SU-DHL-6 (cell line): ENCODE measurements at regions not wholly inside any gene's neighbourhood (a gene's known extent, or its start where the extent isn't known, plus 50 kb on each side); places are given as distances from the start of the nearest gene placed in this dataset.

ENCODE experiments used
- H2AFZ ChIP-seq: fragments of 200-600 bp; sonication (generic); 2 replicates; pipeline ENCODE4 v1.6.1; 2014; ENCODE audit warnings: low read depth, mild to moderate bottlenecking, moderate library complexity, mixed read lengths, antibody characterized with exemption, low read length; ENCODE audit not compliant: severe bottlenecking
- H3F3A ChIP-seq: fragments of 200-600 bp; shearing (Covaris generic); 2 replicates; pipeline ENCODE4 v1.6.0; 2016; ENCODE audit warnings: antibody characterized with exemption, mild to moderate bottlenecking; ENCODE audit not compliant: insufficient read depth
- H3K27ac ChIP-seq: fragments of 200-600 bp; sonication (generic); 2 replicates; pipeline ENCODE4 v1.5.1; 2016; ENCODE audit warnings: low read depth, mild to moderate bottlenecking, low read length, moderate library complexity, mixed read lengths
- H3K27me3 ChIP-seq: fragments of 200-600 bp; sonication (generic), shearing (Covaris generic); 2 replicates; pipeline ENCODE4 v1.6.0; 2014; ENCODE audit warnings: mild to moderate bottlenecking, low read length
- H3K36me3 ChIP-seq: fragments of 200-600 bp; sonication (generic); 2 replicates; pipeline ENCODE4 v1.6.1; 2014; ENCODE audit warnings: mild to moderate bottlenecking, low read length, mixed read lengths
- H3K4me2 ChIP-seq: fragments of 300-600, 200-600 bp; shearing (Covaris generic), sonication (generic); 2 replicates; pipeline ENCODE4 v1.6.0; 2014; ENCODE audit warnings: low read length, low read depth, mild to moderate bottlenecking; ENCODE audit not compliant: poor library complexity, severe bottlenecking
- H3K4me3 ChIP-seq: fragments of 200-600 bp; sonication (generic); 2 replicates; pipeline ENCODE4 v1.5.1; 2014; ENCODE audit warnings: antibody characterized with exemption, low read length, mild to moderate bottlenecking, mixed read lengths; ENCODE audit not compliant: insufficient read depth, poor library complexity, severe bottlenecking
- H3K79me2 ChIP-seq: fragments of 200-600 bp; sonication (generic); 2 replicates; pipeline ENCODE4 v1.6.1; 2014; ENCODE audit warnings: mild to moderate bottlenecking, low read length, moderate library complexity; ENCODE audit not compliant: insufficient read depth
- H3K9ac ChIP-seq: fragments of 200-600 bp; sonication (generic); 2 replicates; pipeline ENCODE4 v1.7.0; 2014; ENCODE audit warnings: mild to moderate bottlenecking, low read length
- H3K9me2 ChIP-seq: fragments of 200-600 bp; sonication (generic); replicated peaks from 2 replicates; pipeline ENCODE4 v1.6.1; 2014; ENCODE audit warnings: low read length; ENCODE audit not compliant: insufficient read depth
- H3K9me3 ChIP-seq: fragments of 200-600 bp; sonication (generic); 2 replicates; pipeline ENCODE4 v1.6.1; 2014; ENCODE audit warnings: low read length, mixed read lengths; ENCODE audit not compliant: insufficient read depth
- H4K20me1 ChIP-seq: fragments of 200-600 bp; sonication (generic); 2 replicates; pipeline ENCODE4 v1.6.1; 2014; ENCODE audit warnings: low read depth, mild to moderate bottlenecking, antibody characterized with exemption, low read length, moderate library complexity, mixed read lengths
- CTCF ChIP-seq: fragments of 200-600 bp; sonication (generic); IDR thresholded peaks from one replicate; pipeline ENCODE4 v1.5.1; 2017; ENCODE audit warnings: antibody characterized with exemption, mild to moderate bottlenecking, low read length, moderate library complexity; ENCODE audit not compliant: insufficient read depth, poor library complexity, severe bottlenecking
- EZH2phosphoT487 ChIP-seq: fragments of 200-600 bp; sonication (generic), shearing (Covaris generic); conservative IDR thresholded peaks from 2 replicates; pipeline ENCODE4 v1.6.1; 2018; ENCODE audit warnings: mild to moderate bottlenecking, antibody characterized with exemption, low read length, moderate library complexity, mixed read lengths

GRCh38 chr4:138092060-138092459 is 150.1 kb downstream of the SLC7A11 start:
- Histone ChIP-seq H3K4me3 (no peak overlapping the region), H3K9ac (no peak overlapping the region), H3K27ac (no peak overlapping the region), H3K27me3 (no peaks in the 10 kb centered on the region), H3K9me3 (no peaks in the 10 kb centered on the region), H4K20me1 (no peaks in the 10 kb centered on the region), H3K9me2 (no peaks in the 10 kb centered on the region), H3K79me2 (no peaks in the 10 kb centered on the region), H3F3A (no peaks in the 10 kb centered on the region), H3K4me2 (no peak overlapping the region), H2AFZ (no peak overlapping the region), H3K36me3 (no peaks in the 10 kb centered on the region)
- no peak for TF ChIP-seq CTCF
- no peak for TF ChIP-seq EZH2phosphoT487

- no peak overlapping the region for H3K9ac ChIP-seq
- H3K27ac ChIP-seq = no peak overlapping the region
- TF ChIP-seq CTCF (no peak), EZH2phosphoT487 (no peak)
- H3F3A ChIP-seq = no peaks in the 10 kb centered on the region
- no peaks in the 10 kb centered on the region for H3K36me3 ChIP-seq
- no peak overlapping the region for H3K4me2 ChIP-seq
- peak overlapping the region; percentile 57 for H2AFZ ChIP-seq
- no peaks in the 10 kb centered on the region for H3K9me3 ChIP-seq
- H4K20me1 ChIP-seq = no peaks in the 10 kb centered on the region
- no peak overlapping the region for H3K4me3 ChIP-seq
- no peaks in the 10 kb centered on the region for H3K27me3 ChIP-seq
- no peaks in the 10 kb centered on the region for H3K9me2 ChIP-seq
- no peaks in the 10 kb centered on the region for H3K79me2 ChIP-seq
These were observed 151.1 kb downstream of the SLC7A11 start for GRCh38 chr4:138090918-138091676.

GRCh38 chr4:138090150-138090917 is 151.8 kb downstream of the SLC7A11 start:
- Histone ChIP-seq H3K9ac (no peak overlapping the region), H3K9me3 (no peaks in the 10 kb centered on the region), H3K79me2 (no peaks in the 10 kb centered on the region), H3K27ac (no peak overlapping the region), H3K4me2 (peak overlapping the region; percentile 32), H4K20me1 (no peaks in the 10 kb centered on the region), H3K27me3 (no peaks in the 10 kb centered on the region), H3K4me3 (no peak overlapping the region), H3F3A (no peaks in the 10 kb centered on the region), H2AFZ (peak overlapping the region; percentile 57), H3K9me2 (no peaks in the 10 kb centered on the region), H3K36me3 (no peaks in the 10 kb centered on the region)
- TF ChIP-seq EZH2phosphoT487 (no peak), CTCF (peak; percentile 30)
